ENCODE measurements at regions not wholly inside any gene's neighbourhood (a gene's known extent, or its start where the extent isn't known, plus 50 kb on each side); places are given as distances from the start of the nearest gene placed in this dataset.

- Histone ChIP-seq H3K9me3 (ENCODE audit: insufficient read depth, low read length, severe bottlenecking) (no peaks in the 10 kb centered on the region), H4K20me1 (ENCODE audit: insufficient read depth, low read length) (no peaks in the 10 kb centered on the region), H3K4me2 (ENCODE audit: insufficient read depth, low read length) (no peak overlapping the region), H3K9ac (ENCODE audit: low read depth, low read length) (no peak overlapping the region), H3K4me1 (ENCODE audit: insufficient read depth, low read length) (peaks cover 8% of the 10 kb centered on the region; the same call in 1 of the 2 replicates), H3K36me3 (ENCODE audit: insufficient read depth, low read length) (no peaks in the 10 kb centered on the region), H3K27me3 (ENCODE audit: insufficient read depth, low read length, poor library complexity) (no peaks in the 10 kb centered on the region), H3K79me2 (ENCODE audit: insufficient read depth, low read length) (no peaks in the 10 kb centered on the region), H2AFZ (ENCODE audit: low read depth, low read length) (no peak overlapping the region), H3K4me3 (ENCODE audit: low read depth in 1 of 2, low read length in 2 of 2) (no peak overlapping the region), H3K27ac (ENCODE audit: low read length) (no peak overlapping the region)
- no peak for TF ChIP-seq CTCF (IDR thresholded peaks at IDR 0.05; ENCODE audit: borderline replicate concordance, extremely low read depth, low read length, poor library complexity, severe bottlenecking)
- no peak for TF ChIP-seq EZH2 (IDR thresholded peaks at IDR 0.05; ENCODE audit: borderline replicate concordance, low read depth, low read length, severe bottlenecking)
- DNase-seq (no peak), ATAC-seq (ENCODE audit: insufficient read depth, low read depth) (no peak)
Observed at GRCh38 chr5:82806513-82806912, 270.7 kb downstream of the TMEM167A start.

- Histone ChIP-seq H3K27me3 (ENCODE audit: insufficient read depth, low read length, poor library complexity) (no peaks in the 10 kb centered on the region), H3K4me2 (ENCODE audit: insufficient read depth, low read length) (no peak overlapping the region), H4K20me1 (ENCODE audit: insufficient read depth, low read length) (no peaks in the 10 kb centered on the region), H2AFZ (ENCODE audit: low read depth, low read length) (no peak overlapping the region), H3K27ac (ENCODE audit: low read length) (no peak overlapping the region), H3K4me3 (ENCODE audit: low read depth in 1 of 2, low read length in 2 of 2) (no peak overlapping the region), H3K4me1 (ENCODE audit: insufficient read depth, low read length) (peaks cover 8% of the 10 kb centered on the region; the same call in 1 of the 2 replicates), H3K36me3 (ENCODE audit: insufficient read depth, low read length) (no peaks in the 10 kb centered on the region), H3K79me2 (ENCODE audit: insufficient read depth, low read length) (no peaks in the 10 kb centered on the region), H3K9me3 (ENCODE audit: insufficient read depth, low read length, severe bottlenecking) (no peaks in the 10 kb centered on the region), H3K9ac (ENCODE audit: low read depth, low read length) (no peak overlapping the region)
- ATAC-seq (ENCODE audit: insufficient read depth, low read depth): 0 out of 3 replicates have a peak, but pooled peaks have one; percentile 17
- TF ChIP-seq CTCF (IDR thresholded peaks at IDR 0.05; ENCODE audit: borderline replicate concordance, extremely low read depth, low read length, poor library complexity, severe bottlenecking) (no peak), EZH2 (IDR thresholded peaks at IDR 0.05; ENCODE audit: borderline replicate concordance, low read depth, low read length, severe bottlenecking) (no peak)
- DNase-seq: no peak
Observed at GRCh38 chr5:82804155-82804690, 273.0 kb downstream of the TMEM167A start.

- Histone ChIP-seq H2AFZ (ENCODE audit: low read depth, low read length) (no peak overlapping the region), H4K20me1 (ENCODE audit: insufficient read depth, low read length) (no peaks in the 10 kb centered on the region), H3K4me1 (ENCODE audit: insufficient read depth, low read length) (peaks cover 8% of the 10 kb centered on the region; the same call in 1 of the 2 replicates), H3K4me2 (ENCODE audit: insufficient read depth, low read length) (no peak overlapping the region), H3K4me3 (ENCODE audit: low read depth in 1 of 2, low read length in 2 of 2) (no peak overlapping the region), H3K27ac (ENCODE audit: low read length) (no peak overlapping the region), H3K79me2 (ENCODE audit: insufficient read depth, low read length) (no peaks in the 10 kb centered on the region), H3K9ac (ENCODE audit: low read depth, low read length) (no peak overlapping the region), H3K9me3 (ENCODE audit: insufficient read depth, low read length, severe bottlenecking) (no peaks in the 10 kb centered on the region), H3K27me3 (ENCODE audit: insufficient read depth, low read length, poor library complexity) (no peaks in the 10 kb centered on the region), H3K36me3 (ENCODE audit: insufficient read depth, low read length) (no peaks in the 10 kb centered on the region)
- TF ChIP-seq EZH2 (IDR thresholded peaks at IDR 0.05; ENCODE audit: borderline replicate concordance, low read depth, low read length, severe bottlenecking) (no peak), CTCF (IDR thresholded peaks at IDR 0.05; ENCODE audit: borderline replicate concordance, extremely low read depth, low read length, poor library complexity, severe bottlenecking) (no peak)
- ATAC-seq (ENCODE audit: insufficient read depth, low read depth) (no peak), DNase-seq (no peak)
Observed at GRCh38 chr5:82802954-82803353, 274.2 kb downstream of the TMEM167A start.

Measured in DND-41 (cell line).